ENCODE measurements at regions not wholly inside any gene's neighbourhood (a gene's known extent, or its start where the extent isn't known, plus 50 kb on each side); places are given as distances from the start of the nearest gene placed in this dataset.
A peak's percentile ranks its signal among the peaks of the same experiment; 100 is the strongest.

GRCh38 chr21:30986965-30987364, 51.3 kb downstream of the KRTAP19-8 start:
- DNase-seq = no peak

DNA sequence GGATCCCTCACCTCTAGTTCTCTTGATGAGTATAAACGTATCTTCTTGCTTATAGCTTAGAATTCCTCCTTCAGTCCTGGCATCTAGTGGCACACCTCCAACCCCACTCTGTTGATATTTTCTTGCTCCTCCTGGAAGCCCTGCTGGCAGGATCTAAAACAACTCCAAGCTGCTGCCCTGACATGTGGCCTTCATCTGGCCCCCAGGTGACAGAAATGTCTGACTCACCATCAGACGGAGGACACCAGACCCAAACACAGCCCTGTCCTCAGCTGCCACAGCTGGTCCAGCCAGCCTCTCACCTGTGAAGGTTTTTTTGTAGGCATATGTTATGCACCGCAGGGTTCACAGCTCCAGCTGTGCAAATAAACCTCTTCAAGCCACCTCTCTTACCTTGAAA, 53.4 kb downstream of the KRTAP19-8 start:
- DNase-seq = no peak

- DNase-seq = no peak
Measured at GRCh38 chr21:30981403-30981802, 56.9 kb downstream of the KRTAP19-8 start.

DNA sequence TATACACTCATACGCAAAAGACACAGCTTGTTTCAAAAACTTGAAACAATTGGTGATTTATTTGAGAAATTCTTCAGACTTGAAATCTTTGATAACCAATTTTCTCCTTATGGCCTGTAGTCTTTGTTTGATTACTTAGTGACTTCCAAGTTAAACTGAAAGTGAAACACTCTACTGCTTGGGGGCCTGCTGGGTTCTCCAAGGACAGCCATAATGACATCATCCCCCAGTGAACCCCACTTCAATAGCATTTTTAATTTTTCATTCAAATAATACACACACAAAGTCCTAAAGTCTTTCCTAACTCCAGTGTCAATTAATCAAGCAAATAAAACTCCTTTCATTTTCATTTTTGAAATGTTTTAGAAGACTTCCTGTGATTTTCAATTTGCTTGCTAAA, 59.2 kb downstream of the KRTAP19-8 start:
- peak; percentile 16 for DNase-seq

DNA sequence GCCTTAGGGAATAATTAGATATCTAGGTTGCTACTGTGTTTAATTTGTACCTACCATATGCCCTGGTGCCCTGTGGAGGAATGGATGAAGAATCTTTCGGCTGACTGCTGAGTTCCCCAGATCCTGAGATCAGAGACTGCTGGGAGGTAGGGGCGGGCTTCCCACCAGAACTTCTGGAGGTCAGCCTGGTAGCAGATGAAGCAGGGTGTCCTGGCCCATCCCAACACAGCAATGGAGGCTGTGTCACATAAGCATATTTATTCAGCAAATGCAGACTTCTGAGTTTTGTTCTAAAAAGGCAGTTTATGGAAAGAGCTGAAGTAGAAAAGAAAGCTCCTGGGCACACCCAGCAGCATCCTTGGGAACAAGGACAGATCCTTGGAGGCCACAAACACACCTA, 74.0 kb downstream of the KRTAP19-8 start:
- no peak for DNase-seq

- no peak for DNase-seq
Measured at GRCh38 chr21:30963502-30963901, 74.8 kb downstream of the KRTAP19-8 start.

GRCh38 chr21:30962013-30962412, 76.3 kb downstream of the KRTAP19-8 start:
- no peak for DNase-seq

GRCh38 chr21:30958741-30959140, 77.4 kb upstream of the KRTAP11-1 start:
- DNase-seq = no peak

- DNase-seq = no peak
Measured at GRCh38 chr21:30957010-30957409, 75.6 kb upstream of the KRTAP11-1 start.

DNA sequence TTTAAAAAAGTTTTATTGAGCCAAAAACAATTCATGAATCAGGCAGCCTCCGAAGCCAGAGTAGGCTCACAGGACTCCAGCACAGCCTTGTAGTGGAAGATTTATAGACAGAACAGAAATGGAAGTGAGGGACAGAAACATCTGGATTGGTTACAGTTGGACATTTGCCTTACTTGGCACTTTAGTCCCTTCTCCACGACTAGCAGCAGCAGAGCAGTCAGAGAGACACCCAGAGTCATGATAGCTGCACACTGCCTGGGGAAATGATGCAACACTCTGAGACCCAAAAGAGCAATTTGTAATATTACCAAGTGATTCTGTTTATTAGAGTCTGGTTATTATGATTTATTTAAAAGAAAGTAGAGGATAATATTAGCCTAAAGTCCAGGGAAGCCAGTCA, 72.2 kb upstream of the KRTAP11-1 start:
- no peak for DNase-seq

DNA sequence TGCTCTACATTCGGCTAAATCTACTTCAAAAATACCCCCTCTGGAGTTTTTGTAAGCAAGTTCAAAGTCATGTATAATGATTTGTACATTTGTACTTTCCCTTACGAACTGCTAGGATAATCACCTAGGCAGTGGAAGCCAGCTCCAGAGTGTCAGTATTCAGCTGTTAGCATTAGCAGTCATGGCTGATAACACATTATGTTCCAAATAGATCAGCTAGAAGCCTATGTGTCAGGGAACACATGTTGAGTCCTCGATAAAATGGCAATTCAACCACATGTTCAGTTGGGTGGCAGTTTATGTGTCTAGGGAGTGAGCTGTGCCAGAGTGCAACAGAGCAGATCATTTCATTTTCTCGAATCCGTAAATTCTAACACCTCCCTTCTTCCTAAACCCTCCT, 65.8 kb upstream of the KRTAP11-1 start:
- no peak for DNase-seq

- no peak for DNase-seq
Measured at GRCh38 chr21:30943920-30944319, 62.5 kb upstream of the KRTAP11-1 start.

DNA sequence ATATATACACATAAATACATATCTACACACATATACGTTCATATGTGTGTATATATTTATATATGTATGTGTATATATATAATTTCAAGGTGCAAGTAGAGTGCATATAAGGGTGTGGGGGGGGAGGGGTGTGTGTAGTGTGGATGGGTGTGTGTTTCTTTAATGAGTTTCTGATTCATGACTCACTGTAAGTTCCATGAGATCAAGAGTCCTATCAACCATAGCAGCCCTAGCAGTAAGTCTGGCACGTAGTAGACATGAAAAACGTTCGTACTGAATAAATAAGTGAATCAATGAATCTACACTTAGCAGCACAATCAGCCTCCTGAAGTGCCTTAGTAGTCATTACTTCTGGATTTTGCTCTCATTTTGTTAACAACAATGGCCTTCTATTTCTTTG, 61.9 kb upstream of the KRTAP11-1 start:
- DNase-seq = no peak

GRCh38 chr21:30942192-30942591, 60.8 kb upstream of the KRTAP11-1 start:
- no peak for DNase-seq

GRCh38 chr21:30936207-30936606, 54.8 kb upstream of the KRTAP11-1 start:
- no peak for DNase-seq

GRCh38 chr21:30935889-30936168, 54.4 kb upstream of the KRTAP11-1 start:
- DNase-seq = no peak

DNA sequence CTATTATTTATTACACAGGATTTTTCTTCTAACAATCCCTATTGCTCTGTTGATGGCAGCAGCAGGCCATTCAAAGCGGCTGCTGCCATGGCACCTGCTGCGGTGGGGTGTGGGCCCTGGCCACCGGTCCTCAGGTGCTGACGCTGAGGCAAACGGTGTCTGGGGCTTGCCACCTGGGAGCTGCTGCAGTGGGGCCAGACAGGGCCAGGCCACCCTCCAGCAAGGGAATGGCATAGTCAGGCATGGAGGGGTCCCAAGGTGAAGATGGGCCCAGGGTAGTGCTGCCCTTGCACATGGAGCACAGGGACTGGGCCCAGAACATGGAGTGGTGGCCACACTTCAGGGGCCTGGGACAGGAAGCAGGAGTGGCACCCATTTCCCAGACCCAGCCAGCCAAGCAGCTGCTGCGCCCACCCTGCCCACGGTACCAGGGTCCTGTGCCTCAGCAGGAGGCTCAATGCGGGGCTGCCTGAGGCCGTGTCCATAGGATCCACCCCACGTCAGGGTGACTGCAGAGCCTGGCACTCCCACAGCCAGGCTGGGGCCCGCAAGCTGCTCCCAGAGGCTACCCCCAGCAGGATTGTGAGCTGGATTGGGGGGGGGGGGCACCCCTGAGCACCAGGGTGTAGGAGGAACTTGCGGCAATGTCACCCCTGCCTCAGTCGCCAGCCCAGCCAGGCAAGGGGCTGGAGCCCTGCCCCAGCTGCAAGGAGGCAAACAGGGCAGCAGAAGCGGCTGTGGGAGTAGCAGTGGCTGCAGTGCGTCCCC, 53.9 kb upstream of the KRTAP11-1 start:
- DNase-seq = no peak

DNA sequence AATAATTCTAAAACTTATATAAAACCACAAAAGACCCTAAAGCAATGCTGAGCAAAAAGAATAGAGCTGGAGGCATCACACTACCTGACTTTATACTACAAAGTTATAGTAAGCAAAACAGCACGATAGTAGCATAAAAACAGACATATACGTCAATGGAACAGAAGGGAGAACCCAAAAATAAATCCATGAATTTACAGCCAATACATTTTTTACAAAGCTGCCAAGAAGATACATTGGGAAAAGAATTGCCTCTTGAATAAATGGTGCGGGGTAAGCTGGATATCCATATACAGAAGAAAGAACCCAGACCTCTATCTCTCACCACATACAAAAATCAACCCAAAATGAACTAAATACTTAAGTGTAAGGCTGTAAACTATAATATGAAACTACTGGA, 51.3 kb upstream of the KRTAP11-1 start:
- DNase-seq = no peak

All from CD4-positive, alpha-beta T cell treated with Interleukin-4 for 4 hours (primary cell).